Neural progenitor cell (in vitro differentiated cells): ENCODE measurements at regions not wholly inside any gene's neighbourhood (a gene's known extent, or its start where the extent isn't known, plus 50 kb on each side); places are given as distances from the start of the nearest gene placed in this dataset.

Source experiments
- DNase-seq: peaks from one replicate; pipeline ENCODE4 v3.0.0-alpha.2; 2016; ENCODE audit warnings: low spot score
- H2AFZ ChIP-seq: fragments of 200-600 bp; sonication (generic); replicated peaks from 2 replicates; pipeline ENCODE4 v1.6.1; 2016; ENCODE audit warnings: antibody characterized with exemption
- H3F3A ChIP-seq: fragments of 200-600 bp; sonication (generic); 2 replicates; pipeline ENCODE4 v1.6.1; 2016; ENCODE audit warnings: antibody characterized with exemption, low read depth
- H3K27ac ChIP-seq: fragments of 200-600 bp; sonication (generic); 2 replicates; pipeline ENCODE4 v1.5.1; 2016; ENCODE audit warnings: mild to moderate bottlenecking
- H3K27me3 ChIP-seq: fragments of 200-600 bp; sonication (generic); 2 replicates; pipeline ENCODE4 v1.6.1; 2016; ENCODE audit warnings: mild to moderate bottlenecking, moderate library complexity
- H3K36me3 ChIP-seq: fragments of 200-600 bp; sonication (generic); 2 replicates; pipeline ENCODE4 v1.5.1; 2016
- H3K4me1 ChIP-seq: fragments of 200-600 bp; sonication (generic); 2 replicates; pipeline ENCODE4 v1.6.1; 2016; ENCODE audit warnings: mixed run types
- H3K4me2 ChIP-seq: fragments of 200-600 bp; sonication (generic); 2 replicates; pipeline ENCODE4 v1.6.1; 2016
- H3K4me3 ChIP-seq: fragments of 200-600 bp; sonication (generic); 2 replicates; pipeline ENCODE4 v1.5.1; 2016
- H3K79me2 ChIP-seq: fragments of 200-600 bp; sonication (generic); 2 replicates; pipeline ENCODE4 v1.6.1; 2016; ENCODE audit warnings: low read depth
- H3K9ac ChIP-seq: fragments of 200-600 bp; sonication (generic); 2 replicates; pipeline ENCODE4 v1.6.1; 2016
- H3K9me3 ChIP-seq: fragments of 200-600 bp; sonication (generic); 2 replicates; pipeline ENCODE4 v1.5.1; 2016; ENCODE audit warnings: low read depth
- H4K20me1 ChIP-seq: fragments of 200-600 bp; sonication (generic); 2 replicates; pipeline ENCODE4 v1.6.1; 2016; ENCODE audit warnings: low read depth
- H3K27ac Mint-ChIP-seq: 3 replicates; pipeline ENCODE4 v1.8.0; 2021; ENCODE audit warnings: mixed read lengths
- H3K27me3 Mint-ChIP-seq: 2 replicates; pipeline ENCODE4 v1.8.0; 2022; ENCODE audit warnings: low read depth, mild to moderate bottlenecking, inconsistent platforms, moderate library complexity, mixed read lengths; ENCODE audit not compliant: insufficient read depth
- H3K36me3 Mint-ChIP-seq: 3 replicates; pipeline ENCODE4 v1.8.0; 2021; ENCODE audit warnings: mixed read lengths
- H3K4me1 Mint-ChIP-seq: 3 replicates; pipeline ENCODE4 v1.8.0; 2021; ENCODE audit warnings: mixed read lengths
- H3K4me3 Mint-ChIP-seq: 3 replicates; pipeline ENCODE4 v1.8.0; 2021; ENCODE audit warnings: mild to moderate bottlenecking, moderate library complexity, mixed read lengths
- H3K9me3 Mint-ChIP-seq: 3 replicates; pipeline ENCODE4 v1.8.0; 2020; ENCODE audit warnings: mixed read lengths
- EZH2 ChIP-seq: fragments of 200-600 bp; sonication (generic); IDR thresholded peaks from 2 replicates; pipeline ENCODE4 v1.6.1; 2017; ENCODE audit warnings: antibody characterized with exemption, mild to moderate bottlenecking, moderate library complexity
- EZH2phosphoT487 ChIP-seq: fragments of 200-600 bp; sonication (generic); IDR thresholded peaks from 2 replicates; pipeline ENCODE4 v1.6.1; 2017; ENCODE audit warnings: antibody characterized with exemption
- TF ChIP-seq, protein P1 (sequence below): fragments of 200-600 bp; sonication (generic); IDR thresholded peaks from 2 replicates; pipeline ENCODE4 v1.5.1; 2017; ENCODE audit warnings: antibody characterized with exemption, mild to moderate bottlenecking

- H3K9ac ChIP-seq, result no peak overlapping the region
- Mint-ChIP-seq H3K9me3 (no peaks in the 10 kb centered on the region), H3K27ac (no peak overlapping the region), H3K4me1 (peaks cover 22% of the 10 kb centered on the region), H3K36me3 (no peaks in the 10 kb centered on the region), H3K4me3 (no peak overlapping the region), H3K27me3 (peaks cover 6% of the 10 kb centered on the region)
- no peaks in the 10 kb centered on the region for H4K20me1 ChIP-seq
- peaks cover 9% of the 10 kb centered on the region for H3F3A ChIP-seq
- H3K36me3 ChIP-seq, result no peaks in the 10 kb centered on the region
- no peak for TF ChIP-seq EZH2
- TF ChIP-seq, protein P1, sequence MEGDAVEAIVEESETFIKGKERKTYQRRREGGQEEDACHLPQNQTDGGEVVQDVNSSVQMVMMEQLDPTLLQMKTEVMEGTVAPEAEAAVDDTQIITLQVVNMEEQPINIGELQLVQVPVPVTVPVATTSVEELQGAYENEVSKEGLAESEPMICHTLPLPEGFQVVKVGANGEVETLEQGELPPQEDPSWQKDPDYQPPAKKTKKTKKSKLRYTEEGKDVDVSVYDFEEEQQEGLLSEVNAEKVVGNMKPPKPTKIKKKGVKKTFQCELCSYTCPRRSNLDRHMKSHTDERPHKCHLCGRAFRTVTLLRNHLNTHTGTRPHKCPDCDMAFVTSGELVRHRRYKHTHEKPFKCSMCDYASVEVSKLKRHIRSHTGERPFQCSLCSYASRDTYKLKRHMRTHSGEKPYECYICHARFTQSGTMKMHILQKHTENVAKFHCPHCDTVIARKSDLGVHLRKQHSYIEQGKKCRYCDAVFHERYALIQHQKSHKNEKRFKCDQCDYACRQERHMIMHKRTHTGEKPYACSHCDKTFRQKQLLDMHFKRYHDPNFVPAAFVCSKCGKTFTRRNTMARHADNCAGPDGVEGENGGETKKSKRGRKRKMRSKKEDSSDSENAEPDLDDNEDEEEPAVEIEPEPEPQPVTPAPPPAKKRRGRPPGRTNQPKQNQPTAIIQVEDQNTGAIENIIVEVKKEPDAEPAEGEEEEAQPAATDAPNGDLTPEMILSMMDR, result no peak
- TF ChIP-seq EZH2phosphoT487, result no peak
- DNase-seq, result no peak
- no peak overlapping the region for H3K4me3 ChIP-seq
- peaks cover 13% of the 10 kb centered on the region for H3K4me1 ChIP-seq
- H3K9me3 ChIP-seq, result no peaks in the 10 kb centered on the region
- no peaks in the 10 kb centered on the region for H3K79me2 ChIP-seq
- H2AFZ ChIP-seq, result peak overlapping the region; percentile 82
- H3K27me3 ChIP-seq, result no peaks in the 10 kb centered on the region
- peak overlapping the region; percentile 39 for H3K4me2 ChIP-seq
- no peak overlapping the region for H3K27ac ChIP-seq
These were observed 58.8 kb upstream of the GGTA1 start for GRCh38 chr9:121558473-121558872.

- H3K9me3 Mint-ChIP-seq, result no peaks in the 10 kb centered on the region
- no peak for DNase-seq
- H3K27ac Mint-ChIP-seq, result no peak overlapping the region
These were observed 59.5 kb upstream of the GGTA1 start for GRCh38 chr9:121559183-121559582.

GRCh38 chr9:121560921-121561320 lies 61.3 kb upstream of the GGTA1 start:
- peaks cover 9% of the 10 kb centered on the region for H3F3A ChIP-seq
- no peaks in the 10 kb centered on the region for H3K9me3 Mint-ChIP-seq
- no peak overlapping the region for H2AFZ ChIP-seq
- H3K27ac ChIP-seq, result no peak overlapping the region
- H3K36me3 Mint-ChIP-seq, result no peaks in the 10 kb centered on the region
- peaks cover 14% of the 10 kb centered on the region for H3K27me3 Mint-ChIP-seq
- peaks cover 28% of the 10 kb centered on the region for H3K4me1 Mint-ChIP-seq
- H3K79me2 ChIP-seq, result no peaks in the 10 kb centered on the region
- no peak overlapping the region for H3K4me2 ChIP-seq
- H3K4me1 ChIP-seq, result peaks cover 20% of the 10 kb centered on the region
- no peaks in the 10 kb centered on the region for H3K9me3 ChIP-seq
- H3K27me3 ChIP-seq, result no peaks in the 10 kb centered on the region
- no peaks in the 10 kb centered on the region for H3K36me3 ChIP-seq
- TF ChIP-seq EZH2phosphoT487 (no peak), EZH2 (no peak)
- TF ChIP-seq, protein P1, result no peak
- H3K4me3 Mint-ChIP-seq, result no peak overlapping the region
- no peak for DNase-seq
- H3K4me3 ChIP-seq, result no peak overlapping the region
- H3K9ac ChIP-seq, result no peak overlapping the region
- H3K27ac Mint-ChIP-seq, result no peak overlapping the region
- no peaks in the 10 kb centered on the region for H4K20me1 ChIP-seq

More at GRCh38 chr9:121559183-121559582, 59.5 kb upstream of the GGTA1 start:
- Histone ChIP-seq H3K27me3 (no peaks in the 10 kb centered on the region), H3F3A (peaks cover 9% of the 10 kb centered on the region), H3K79me2 (no peaks in the 10 kb centered on the region), H3K4me2 (no peak overlapping the region), H3K27ac (no peak overlapping the region), H3K4me1 (peaks cover 13% of the 10 kb centered on the region), H3K9me3 (no peaks in the 10 kb centered on the region), H3K4me3 (no peak overlapping the region), H3K9ac (no peak overlapping the region), H2AFZ (no peak overlapping the region), H3K36me3 (no peaks in the 10 kb centered on the region), H4K20me1 (no peaks in the 10 kb centered on the region)
- Mint-ChIP-seq H3K4me1 (peaks cover 22% of the 10 kb centered on the region), H3K36me3 (no peaks in the 10 kb centered on the region), H3K4me3 (no peak overlapping the region), H3K27me3 (peaks cover 10% of the 10 kb centered on the region)
- TF ChIP-seq EZH2phosphoT487 (no peak), EZH2 (no peak)
- TF ChIP-seq, protein P1, result no peak
